ENCODE measurements at regions not wholly inside any gene's neighbourhood (a gene's known extent, or its start where the extent isn't known, plus 50 kb on each side); places are given as distances from the start of the nearest gene placed in this dataset.

GRCh38 chr13:97141564-97142005 lies 80.5 kb upstream of the MBNL2 start:
- peak; percentile 3 for DNase-seq
- TF ChIP-seq POLR2A (IDR thresholded peaks at IDR 0.05): peak in 1 of 4 donors; percentile 20
- TF ChIP-seq CTCF (IDR thresholded peaks at IDR 0.05): no peak
- peak overlapping the region in 2 of 4 donors; percentile 17 to 51 for H3K4me3 ChIP-seq
- intact Hi-C loops (cut with DNase I): no loop called here
- no peaks in the 10 kb centered on the region for H3K36me3 ChIP-seq
- H3K4me1 ChIP-seq: peaks cover 4 to 40% (median 9%) of the 10 kb centered on the region in 3 donors
- 1 to 2% methylated on average over 5 of the region's 5 CpGs for WGBS, 2 donors
- H3K27ac ChIP-seq: peak overlapping the region in 2 of 4 donors; percentile 49
- no peaks in the 10 kb centered on the region for H3K27me3 ChIP-seq
- no peaks in the 10 kb centered on the region for H3K9me3 ChIP-seq

- H3K27me3 ChIP-seq: no peaks in the 10 kb centered on the region
- TF ChIP-seq POLR2A (IDR thresholded peaks at IDR 0.05): no peak
- TF ChIP-seq CTCF (IDR thresholded peaks at IDR 0.05): no peak
- H3K4me3 ChIP-seq: peak overlapping the region in 1 of 4 donors; percentile 51
- no peaks in the 10 kb centered on the region for H3K9me3 ChIP-seq
- intact Hi-C loops (cut with DNase I): no loop called here
- H3K36me3 ChIP-seq: no peaks in the 10 kb centered on the region
- peak overlapping the region in 1 of 4 donors; percentile 49 for H3K27ac ChIP-seq
- peaks cover 4 to 40% (median 9%) of the 10 kb centered on the region in 3 donors for H3K4me1 ChIP-seq
- no peak for DNase-seq
- 65 to 73% methylated on average over 8 of the region's 8 CpGs for WGBS, 2 donors
These were observed 79.7 kb upstream of the MBNL2 start for GRCh38 chr13:97142452-97142851.

GRCh38 chr13:97145057-97145456 lies 77.1 kb upstream of the MBNL2 start:
- no peak for DNase-seq
- intact Hi-C loops (cut with DNase I): no loop called here
- WGBS, 2 donors: 96 to 100% methylated on average over 2 of the region's 2 CpGs
- no peaks in the 10 kb centered on the region for H3K27me3 ChIP-seq
- TF ChIP-seq CTCF (IDR thresholded peaks at IDR 0.05) (no peak), POLR2A (IDR thresholded peaks at IDR 0.05) (no peak)
- no peaks in the 10 kb centered on the region for H3K9me3 ChIP-seq
- H3K4me1 ChIP-seq: peaks cover 4 to 38% (median 9%) of the 10 kb centered on the region in 3 donors
- H3K27ac ChIP-seq: no peak overlapping the region
- H3K36me3 ChIP-seq: no peaks in the 10 kb centered on the region
- H3K4me3 ChIP-seq: no peak overlapping the region

GRCh38 chr13:97148894-97149293 lies 73.2 kb upstream of the MBNL2 start:
- no peaks in the 10 kb centered on the region for H3K27me3 ChIP-seq
- no peak for DNase-seq
- no peaks in the 10 kb centered on the region for H3K36me3 ChIP-seq
- H3K27ac ChIP-seq: no peak overlapping the region
- TF ChIP-seq CTCF (IDR thresholded peaks at IDR 0.05) (no peak), POLR2A (IDR thresholded peaks at IDR 0.05) (no peak)
- no peaks in the 10 kb centered on the region for H3K9me3 ChIP-seq
- WGBS, 2 donors: 74 to 77% methylated on average over 4 of the region's 4 CpGs
- H3K4me1 ChIP-seq: peaks cover 0 to 3% (median 0%) of the 10 kb centered on the region in 3 donors
- intact Hi-C loops (cut with DNase I): no loop called here
- no peak overlapping the region for H3K4me3 ChIP-seq

- Histone ChIP-seq H3K9me3 (no peaks in the 10 kb centered on the region), H3K36me3 (no peaks in the 10 kb centered on the region), H3K27ac (no peak overlapping the region), H3K4me3 (no peak overlapping the region), H3K27me3 (no peaks in the 10 kb centered on the region), H3K4me1 (no peaks in the 10 kb centered on the region)
- 85 to 100% methylated on average over 2 of the region's 2 CpGs for WGBS, 2 donors
- intact Hi-C loops (cut with DNase I): no loop called here
- TF ChIP-seq CTCF (IDR thresholded peaks at IDR 0.05) (no peak), POLR2A (IDR thresholded peaks at IDR 0.05) (no peak)
- DNase-seq: no peak
These were observed 61.7 kb upstream of the MBNL2 start for GRCh38 chr13:97160421-97160820.
